ENCODE measurements at regions not wholly inside any gene's neighbourhood (a gene's known extent, or its start where the extent isn't known, plus 50 kb on each side); places are given as distances from the start of the nearest gene placed in this dataset.

GRCh38 chr6:146911635-146912215 lies 292.5 kb upstream of the STXBP5 start:
- ChIA-PET POLR2A (no interaction called here), CTCF (no interaction called here)
- TF ChIP-seq SP1 (IDR thresholded peaks at IDR 0.05): no peak
- no peak for DNase-seq (ENCODE audit: extremely low spot score)

GRCh38 chr6:146912730-146913685 lies 291.2 kb upstream of the STXBP5 start:
- TF ChIP-seq L3MBTL2 (conservative IDR thresholded peaks at IDR 0.05): no peak
- no peak for TF ChIP-seq ZNF384 (IDR thresholded peaks at IDR 0.05)
- TF ChIP-seq CTBP1 (IDR thresholded peaks at IDR 0.05; ENCODE audit: borderline replicate concordance): no peak
- no peak for TF ChIP-seq FOXA1 (IDR thresholded peaks at IDR 0.05)
- no peak for TF ChIP-seq PKNOX1 (IDR thresholded peaks at IDR 0.05)
- TF ChIP-seq SUZ12 (IDR thresholded peaks at IDR 0.05): no peak
- ChIA-PET POLR2A (no interaction called here), CTCF (no interaction called here)
- no peak for DNase-seq (ENCODE audit: extremely low spot score)

GRCh38 chr6:146913842-146914488 lies 290.3 kb upstream of the STXBP5 start:
- DNase-seq (ENCODE audit: extremely low spot score): peak; percentile 60
- TF ChIP-seq L3MBTL2 (conservative IDR thresholded peaks at IDR 0.05) (peak; percentile 88), HDGF (IDR thresholded peaks at IDR 0.05; ENCODE audit: borderline replicate concordance) (no peak), ARNT (IDR thresholded peaks at IDR 0.05) (no peak)
- ChIA-PET POLR2A (interaction anchor here (0.7 to 0.9 kb wide), 2 partner anchors 12 to 64 kb away, joined by 3 read pairs; no protein-coding TSS in a partner anchor), CTCF (no interaction called here)

DNA sequence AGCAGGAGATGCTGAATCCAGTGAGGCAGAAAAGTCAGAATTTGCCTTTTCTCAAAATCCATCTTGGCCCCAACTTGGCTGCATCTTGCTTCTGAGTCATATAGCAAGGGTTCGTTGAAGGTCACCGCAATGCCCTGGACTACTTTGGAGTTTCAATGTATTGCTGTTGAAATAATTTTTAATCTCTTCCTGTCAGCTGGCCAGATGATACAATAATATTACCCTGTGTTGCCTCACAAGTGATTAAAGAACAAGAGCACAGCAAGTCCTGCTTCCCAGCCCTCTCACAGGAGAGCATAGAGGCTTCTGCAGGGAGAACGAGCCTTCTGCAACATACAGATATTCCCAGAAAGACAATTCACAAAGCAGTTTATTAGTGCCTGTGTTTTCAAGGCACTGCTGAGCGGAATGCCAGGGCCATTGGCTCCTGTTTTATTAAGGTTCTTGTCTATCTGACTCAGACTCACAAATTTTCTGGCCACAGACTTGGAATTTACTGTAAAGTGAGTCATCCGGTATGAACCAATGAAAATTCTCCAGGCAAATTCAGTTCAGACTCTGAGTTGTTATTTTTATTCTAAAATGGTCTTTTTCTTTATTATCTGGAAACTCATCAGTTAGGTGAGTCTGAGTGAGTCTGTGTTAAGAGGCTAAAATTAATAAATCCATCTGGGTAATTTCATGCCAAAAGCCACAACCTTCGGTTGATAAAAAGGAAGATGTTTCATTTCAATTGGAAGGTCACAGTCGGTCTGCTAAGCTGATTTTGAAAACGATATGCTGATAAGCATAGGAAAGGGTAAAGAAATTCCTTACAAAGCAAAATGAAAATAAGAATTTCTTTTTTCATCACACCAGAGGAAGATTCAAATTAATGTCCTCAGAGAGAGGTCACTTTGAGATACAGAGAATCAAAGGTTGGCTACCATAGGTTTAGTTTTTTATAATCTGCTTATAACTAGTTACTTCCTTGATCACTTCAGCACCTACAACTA lies 289.4 kb upstream of the STXBP5 start:
- DNase-seq (ENCODE audit: extremely low spot score): no peak
- TF ChIP-seq ZNF384 (IDR thresholded peaks at IDR 0.05): no peak
- TF ChIP-seq ARNT (IDR thresholded peaks at IDR 0.05): no peak
- no peak for TF ChIP-seq L3MBTL2 (conservative IDR thresholded peaks at IDR 0.05)
- TF ChIP-seq BHLHE40 (IDR thresholded peaks at IDR 0.05; ENCODE audit: borderline replicate concordance): no peak
- TF ChIP-seq PKNOX1 (IDR thresholded peaks at IDR 0.05): no peak
- TF ChIP-seq SP1 (IDR thresholded peaks at IDR 0.05): no peak
- no peak for TF ChIP-seq TARDBP (IDR thresholded peaks at IDR 0.05)
- no peak for TF ChIP-seq FOXM1 (IDR thresholded peaks at IDR 0.05; ENCODE audit: borderline replicate concordance)
- no peak for TF ChIP-seq CTBP1 (IDR thresholded peaks at IDR 0.05; ENCODE audit: borderline replicate concordance)
- POLR2A ChIA-PET: interaction anchor here (0.7 to 0.9 kb wide), 2 partner anchors 11 to 63 kb away, joined by 3 read pairs; no protein-coding TSS in a partner anchor
- CTCF ChIA-PET: no interaction called here

GRCh38 chr6:146915671-146916127 lies 288.5 kb upstream of the STXBP5 start:
- DNase-seq (ENCODE audit: extremely low spot score): no peak
- POLR2A ChIA-PET: no interaction called here
- CTCF ChIA-PET: no interaction called here
- TF ChIP-seq ELF4 (IDR thresholded peaks at IDR 0.05) (no peak), PKNOX1 (IDR thresholded peaks at IDR 0.05) (no peak), FOXM1 (IDR thresholded peaks at IDR 0.05; ENCODE audit: borderline replicate concordance) (no peak), TARDBP (IDR thresholded peaks at IDR 0.05) (no peak), ARNT (IDR thresholded peaks at IDR 0.05) (no peak), FOXK2 (IDR thresholded peaks at IDR 0.05) (no peak), L3MBTL2 (conservative IDR thresholded peaks at IDR 0.05) (no peak)

GRCh38 chr6:146916435-146917025 lies 287.7 kb upstream of the STXBP5 start:
- POLR2A ChIA-PET: no interaction called here
- CTCF ChIA-PET: no interaction called here
- no peak for DNase-seq (ENCODE audit: extremely low spot score)
- no peak for TF ChIP-seq PKNOX1 (IDR thresholded peaks at IDR 0.05)
- no peak for TF ChIP-seq LEF1 (IDR thresholded peaks at IDR 0.05; ENCODE audit: borderline replicate concordance)
- no peak for TF ChIP-seq CTBP1 (IDR thresholded peaks at IDR 0.05; ENCODE audit: borderline replicate concordance)
- no peak for TF ChIP-seq NFRKB (IDR thresholded peaks at IDR 0.05)
- TF ChIP-seq HDGF (IDR thresholded peaks at IDR 0.05; ENCODE audit: borderline replicate concordance): no peak
- TF ChIP-seq FOXK2 (IDR thresholded peaks at IDR 0.05): no peak
- TF ChIP-seq TARDBP (IDR thresholded peaks at IDR 0.05): no peak
- TF ChIP-seq SP1 (IDR thresholded peaks at IDR 0.05): no peak
- no peak for TF ChIP-seq FOXA1 (IDR thresholded peaks at IDR 0.05)
- no peak for TF ChIP-seq SUZ12 (IDR thresholded peaks at IDR 0.05)
- TF ChIP-seq L3MBTL2 (conservative IDR thresholded peaks at IDR 0.05): no peak

Data from HEK293T (cell line).